Fibroblast of villous mesenchyme (primary cell): ENCODE measurements at regions not wholly inside any gene's neighbourhood (a gene's known extent, or its start where the extent isn't known, plus 50 kb on each side); places are given as distances from the start of the nearest gene placed in this dataset.
"Not testable (repeated sequence)": the region's sequence is repeated elsewhere in the genome, so short reads cannot be mapped to it uniquely, and the experiment has no call there.

Experiments used
- DNase-seq: peaks from one replicate; pipeline ENCODE4 v3.0.0-alpha.2; 2010; ENCODE audit warnings: low read depth
- H3K4me3 ChIP-seq: 2 replicates; pipeline ENCODE4 v1.5.1; 2011; ENCODE audit warnings: low read depth, mild to moderate bottlenecking, low read length
- CTCF ChIP-seq: IDR thresholded peaks from 2 replicates; pipeline ENCODE4 v1.5.1; 2012; ENCODE audit warnings: low read depth, mild to moderate bottlenecking, low read length; ENCODE audit not compliant: insufficient read depth

GRCh38 chr4:123528501-123529277, 132.1 kb downstream of the SPRY1 start:
- no peak overlapping the region for H3K4me3 ChIP-seq
- no peak for DNase-seq
- TF ChIP-seq CTCF = no peak

GRCh38 chr4:123529278-123529568, 132.6 kb downstream of the SPRY1 start:
- TF ChIP-seq CTCF = no peak
- H3K4me3 ChIP-seq = no peak overlapping the region
- DNase-seq = no peak

- no peak overlapping the region for H3K4me3 ChIP-seq
- DNase-seq = no peak
- no peak for TF ChIP-seq CTCF
Observed at GRCh38 chr4:123530357-123530756, 133.8 kb downstream of the SPRY1 start.

- DNase-seq = no peak
- H3K4me3 ChIP-seq = no peak overlapping the region
- no peak for TF ChIP-seq CTCF
Observed at GRCh38 chr4:123535037-123535748, 138.6 kb downstream of the SPRY1 start.

- DNase-seq = no peak
- H3K4me3 ChIP-seq = no peak overlapping the region
- TF ChIP-seq CTCF = no peak
Observed at GRCh38 chr4:123536225-123536624, 139.6 kb downstream of the SPRY1 start.

- H3K4me3 ChIP-seq, DNase-seq: not testable (repeated sequence)
Observed at GRCh38 chr4:123537906-123538402, 141.4 kb downstream of the SPRY1 start.

- TF ChIP-seq CTCF = no peak
- no peak overlapping the region for H3K4me3 ChIP-seq
- DNase-seq = no peak
Observed at GRCh38 chr4:123545667-123546572, 149.3 kb downstream of the SPRY1 start.
